SK-N-SH (cell line): ENCODE measurements at regions not wholly inside any gene's neighbourhood (a gene's known extent, or its start where the extent isn't known, plus 50 kb on each side); places are given as distances from the start of the nearest gene placed in this dataset.

Source experiments
- CTCF ChIP-seq: fragments of 200-600 bp; sonication (generic); IDR thresholded peaks from 2 replicates; pipeline ENCODE4 v1.6.1; 2017; ENCODE audit warnings: antibody characterized with exemption, mild to moderate bottlenecking, moderate library complexity
- ELF1 ChIP-seq: IDR thresholded peaks from 2 replicates; pipeline ENCODE4 v1.4.0; 2012
- FOSL2 ChIP-seq: IDR thresholded peaks from 2 replicates; pipeline ENCODE4 v1.4.0; 2012; ENCODE audit warnings: low read depth, mild to moderate bottlenecking, moderate library complexity, borderline replicate concordance
- FOXM1 ChIP-seq: IDR thresholded peaks from 2 replicates; pipeline ENCODE4 v1.4.0; 2012; ENCODE audit warnings: low read depth, mild to moderate bottlenecking
- GABPA ChIP-seq: IDR thresholded peaks from 2 replicates; pipeline ENCODE4 v1.4.0; 2012; ENCODE audit warnings: low read depth, mild to moderate bottlenecking
- MAX ChIP-seq: IDR thresholded peaks from 2 replicates; pipeline ENCODE4 v1.4.0; 2012; ENCODE audit warnings: low read depth
- POLR2AphosphoS5 ChIP-seq: IDR thresholded peaks from 2 replicates; pipeline ENCODE4 v1.6.1; 2012; ENCODE audit warnings: low read depth, low read length
- RAD21 ChIP-seq: IDR thresholded peaks from 2 replicates; pipeline ENCODE4 v1.6.1; 2012; ENCODE audit warnings: mild to moderate bottlenecking, low read length
- RFX5 ChIP-seq: IDR thresholded peaks from 2 replicates; pipeline ENCODE4 v1.6.1; 2012; ENCODE audit warnings: mild to moderate bottlenecking, improper control_type of control experiment, low read length
- RXRA ChIP-seq: IDR thresholded peaks from 2 replicates; pipeline ENCODE4 v1.4.0; 2012; ENCODE audit warnings: low read depth, mild to moderate bottlenecking, borderline replicate concordance
- SMC3 ChIP-seq: IDR thresholded peaks from 2 replicates; pipeline ENCODE4 v1.6.1; 2012; ENCODE audit warnings: low read depth, low read length, improper control_type of control experiment
- TAF1 ChIP-seq: IDR thresholded peaks from 2 replicates; pipeline ENCODE4 v1.6.1; 2012; ENCODE audit warnings: low read depth, mild to moderate bottlenecking, low read length, moderate library complexity, borderline replicate concordance
- TCF12 ChIP-seq: IDR thresholded peaks from 2 replicates; pipeline ENCODE4 v1.4.0; 2012

- no peak for TF ChIP-seq CTCF
- no peak for TF ChIP-seq TCF12
- TF ChIP-seq TAF1 = no peak
- no peak for TF ChIP-seq RAD21
- no peak for TF ChIP-seq POLR2AphosphoS5
- no peak for TF ChIP-seq GABPA
- TF ChIP-seq FOSL2 = peak; percentile 5; the same call in 1 of the 2 replicates
- TF ChIP-seq RXRA = no peak
- TF ChIP-seq FOXM1 = no peak
- TF ChIP-seq MAX = no peak
- TF ChIP-seq RFX5 = no peak
- no peak for TF ChIP-seq SMC3
- TF ChIP-seq ELF1 = no peak
These were observed 132.5 kb downstream of the ADAMTS15 start for GRCh38 chr11:130580891-130581492.
